Lung (tissue), 11 donors: ENCODE measurements at regions not wholly inside any gene's neighbourhood (a gene's known extent, or its start where the extent isn't known, plus 50 kb on each side); places are given as distances from the start of the nearest gene placed in this dataset.

ENCODE experiments used
- ATAC-seq: fragments of 200-7000 bp; cut with Tn5 transposase; one replicate; pipeline ENCODE4 v1.9.1; 2020; ENCODE audit warnings: moderate number of reproducible peaks; ENCODE audit not compliant: insufficient read depth, low FRiP score
- DNase-seq, 3 donors: peaks; one replicate each; pipeline ENCODE4 v3.0.0-alpha.2; 2013 to 2017
- H3K27ac ChIP-seq, 2 donors: one replicate each; pipeline ENCODE4 v1.5.1; 2013; ENCODE audit warnings: mild to moderate bottlenecking in 2 of 2, moderate library complexity in 2 of 2, control low read depth in 1 of 2, inconsistent platforms in 1 of 2, low read depth in 1 of 2, low read length in 1 of 2
- H3K27me3 ChIP-seq, 3 donors: one replicate each; pipeline ENCODE4 v1.5.1; 2013; ENCODE audit warnings: low read length in 2 of 3; ENCODE audit not compliant: control insufficient read depth in 3 of 3, insufficient read depth in 3 of 3
- H3K36me3 ChIP-seq, 4 donors: one replicate each; pipeline ENCODE4 v1.5.1; 2013; ENCODE audit warnings: low read length in 4 of 4, mild to moderate bottlenecking in 1 of 4, moderate library complexity in 1 of 4; ENCODE audit not compliant: control insufficient read depth in 4 of 4, insufficient read depth in 4 of 4
- H3K4me1 ChIP-seq, 5 donors: one replicate each; pipeline ENCODE4 v1.5.1; 2013; ENCODE audit warnings: low read length in 5 of 5, mild to moderate bottlenecking in 2 of 5, moderate library complexity in 1 of 5; ENCODE audit not compliant: control insufficient read depth in 5 of 5, insufficient read depth in 5 of 5
- H3K4me3 ChIP-seq: one replicate; pipeline ENCODE4 v1.5.1; 2013; ENCODE audit warnings: mild to moderate bottlenecking, control low read depth, moderate library complexity
- H3K9ac ChIP-seq, 2 donors: one replicate each; pipeline ENCODE4 v1.5.1; 2013; ENCODE audit warnings: low read length in 2 of 2, control low read depth in 1 of 2; ENCODE audit not compliant: insufficient read depth in 1 of 2
- H3K9me3 ChIP-seq, 4 donors: one replicate each; pipeline ENCODE4 v1.5.1; 2013; ENCODE audit warnings: low read length in 3 of 4, mild to moderate bottlenecking in 1 of 4, moderate library complexity in 1 of 4; ENCODE audit not compliant: control insufficient read depth in 4 of 4, insufficient read depth in 3 of 4
- WGBS, 2 donors: extraction: QIAGEN DNeasy Blood & Tissue Kit; methylation state at CpG; one replicate each; pipeline ENCODE4 v1.1.7; 2013; 5-methylcytosine and 5-hydroxymethylcytosine counted together
- TF ChIP-seq, protein P1 (sequence below): IDR thresholded peaks from 2 replicates; pipeline ENCODE4 v1.5.1; 2012; ENCODE audit warnings: mild to moderate bottlenecking; ENCODE audit errors: control extremely low read depth, extremely low read depth
- donor health status: control.
- donor health status: control.
- donor health status: Bipolar disorder and iron deficiency.
- donor health status: healthy.
- donor health status: DM: yes; HTN: yes; CAD: no.

DNA sequence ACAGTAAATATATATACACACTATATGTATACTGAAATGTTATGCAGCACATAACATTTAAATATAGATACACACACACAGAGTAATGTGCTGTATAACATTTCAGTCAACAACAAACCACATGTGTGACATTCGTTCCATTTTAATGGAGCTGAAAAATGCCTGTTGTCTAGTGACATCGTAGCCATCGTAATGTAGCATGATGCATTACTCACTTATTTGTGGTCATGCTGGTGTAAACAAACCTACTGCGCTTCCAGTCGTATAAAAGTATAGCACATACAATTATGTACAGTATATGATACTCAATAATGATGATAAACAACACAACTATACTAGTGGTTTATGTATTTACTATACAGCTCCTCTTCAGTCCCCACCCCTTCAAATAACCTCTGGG lies 119.0 kb upstream of the SLC38A4 start:
- TF ChIP-seq, protein P1, sequence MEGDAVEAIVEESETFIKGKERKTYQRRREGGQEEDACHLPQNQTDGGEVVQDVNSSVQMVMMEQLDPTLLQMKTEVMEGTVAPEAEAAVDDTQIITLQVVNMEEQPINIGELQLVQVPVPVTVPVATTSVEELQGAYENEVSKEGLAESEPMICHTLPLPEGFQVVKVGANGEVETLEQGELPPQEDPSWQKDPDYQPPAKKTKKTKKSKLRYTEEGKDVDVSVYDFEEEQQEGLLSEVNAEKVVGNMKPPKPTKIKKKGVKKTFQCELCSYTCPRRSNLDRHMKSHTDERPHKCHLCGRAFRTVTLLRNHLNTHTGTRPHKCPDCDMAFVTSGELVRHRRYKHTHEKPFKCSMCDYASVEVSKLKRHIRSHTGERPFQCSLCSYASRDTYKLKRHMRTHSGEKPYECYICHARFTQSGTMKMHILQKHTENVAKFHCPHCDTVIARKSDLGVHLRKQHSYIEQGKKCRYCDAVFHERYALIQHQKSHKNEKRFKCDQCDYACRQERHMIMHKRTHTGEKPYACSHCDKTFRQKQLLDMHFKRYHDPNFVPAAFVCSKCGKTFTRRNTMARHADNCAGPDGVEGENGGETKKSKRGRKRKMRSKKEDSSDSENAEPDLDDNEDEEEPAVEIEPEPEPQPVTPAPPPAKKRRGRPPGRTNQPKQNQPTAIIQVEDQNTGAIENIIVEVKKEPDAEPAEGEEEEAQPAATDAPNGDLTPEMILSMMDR = no peak
- Histone ChIP-seq H3K27ac (no peak overlapping the region), H3K4me1 (peaks cover 0 to 4% (median 0%) of the 10 kb centered on the region in 5 donors), H3K4me3 (no peak overlapping the region), H3K9me3 (no peaks in the 10 kb centered on the region), H3K27me3 (no peaks in the 10 kb centered on the region), H3K9ac (no peak overlapping the region), H3K36me3 (no peaks in the 10 kb centered on the region)
- no peak for DNase-seq
- no peak for ATAC-seq
- WGBS, 2 donors = 94 to 97% methylated on average over 5 of the region's 5 CpGs

DNA sequence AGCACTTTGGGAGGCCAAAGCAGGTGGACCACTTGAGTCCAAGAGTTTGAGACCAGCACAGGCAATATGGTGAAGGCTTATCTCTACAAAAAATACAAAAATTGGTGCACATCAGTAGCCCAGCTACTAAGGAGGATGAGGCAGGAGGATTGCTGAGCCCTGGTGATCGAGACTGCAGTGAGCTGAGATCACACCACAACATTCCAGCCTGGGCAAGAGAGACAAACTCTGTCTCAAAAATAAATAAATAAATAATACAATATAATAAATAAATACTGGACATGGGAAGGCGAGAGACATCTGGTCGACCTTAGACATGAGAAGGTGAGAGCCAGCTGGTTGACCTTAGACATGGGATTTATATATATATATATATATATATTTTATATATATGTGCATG lies 119.8 kb upstream of the SLC38A4 start:
- Histone ChIP-seq H3K4me1 (peaks cover 0 to 4% (median 0%) of the 10 kb centered on the region in 5 donors), H3K9ac (no peak overlapping the region), H3K27me3 (no peaks in the 10 kb centered on the region), H3K36me3 (no peaks in the 10 kb centered on the region), H3K27ac (no peak overlapping the region), H3K4me3 (no peak overlapping the region), H3K9me3 (no peaks in the 10 kb centered on the region)
- ATAC-seq = no peak
- TF ChIP-seq, protein P1 = no peak
- DNase-seq = no peak
- 87 to 91% methylated on average over 3 of the region's 3 CpGs for WGBS, 2 donors

DNA sequence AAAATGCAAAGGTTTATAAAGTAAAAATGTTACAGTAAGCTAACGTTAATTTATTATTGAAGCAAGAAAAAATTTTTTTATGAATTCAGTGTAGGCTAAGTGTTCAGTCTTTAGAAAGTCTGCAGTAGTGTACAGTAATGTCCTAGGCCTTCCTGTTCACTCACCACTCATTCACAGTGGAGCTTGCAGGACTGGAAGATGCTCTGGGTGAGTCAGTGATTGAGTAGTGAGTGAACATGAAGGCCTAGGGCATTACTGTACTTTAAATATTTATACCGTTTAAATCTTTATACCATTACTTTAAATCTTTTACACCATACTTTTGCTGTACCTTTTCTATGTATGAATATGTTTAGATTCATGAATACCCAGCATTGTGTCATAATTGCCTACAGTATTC lies 120.3 kb upstream of the SLC38A4 start:
- no peak for DNase-seq
- Histone ChIP-seq H3K4me1 (peaks cover 0 to 4% (median 0%) of the 10 kb centered on the region in 5 donors), H3K27ac (no peak overlapping the region), H3K27me3 (no peaks in the 10 kb centered on the region), H3K9ac (no peak overlapping the region), H3K36me3 (no peaks in the 10 kb centered on the region), H3K9me3 (no peaks in the 10 kb centered on the region), H3K4me3 (no peak overlapping the region)
- TF ChIP-seq, protein P1 = no peak
- WGBS, 2 donors = 97% methylated on average over 2 of the region's 2 CpGs
- ATAC-seq = no peak

DNA sequence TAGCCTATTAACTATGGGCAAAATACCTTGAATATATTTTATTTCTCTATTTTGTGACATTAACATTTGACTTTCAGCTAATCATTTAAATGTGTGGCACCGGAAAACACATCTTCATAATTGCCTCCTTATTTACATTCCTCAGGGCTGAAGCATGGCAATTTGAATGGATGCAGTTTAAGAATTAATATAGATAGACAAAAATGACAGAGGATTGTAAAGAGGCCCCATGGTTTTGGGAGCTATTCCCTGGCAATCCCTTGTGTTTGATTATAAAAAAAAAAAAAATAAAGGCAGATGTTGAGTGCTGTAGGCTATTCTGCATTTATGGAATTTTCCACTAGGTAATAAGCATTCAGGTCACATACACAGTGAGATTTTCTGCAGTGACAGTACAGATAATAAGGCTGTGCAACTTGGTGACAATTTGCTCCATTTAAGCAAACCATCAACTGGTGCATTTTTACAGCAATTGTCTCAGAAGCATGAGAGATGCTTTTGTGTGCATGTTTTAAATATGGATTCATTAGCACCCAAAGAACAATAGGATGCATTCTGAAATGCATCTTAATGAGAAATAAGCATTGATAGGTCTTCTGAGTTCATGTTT lies 123.2 kb upstream of the SLC38A4 start:
- DNase-seq = no peak
- TF ChIP-seq, protein P1 = no peak
- no peaks in the 10 kb centered on the region for H3K36me3 ChIP-seq
- H3K9me3 ChIP-seq = no peaks in the 10 kb centered on the region
- ATAC-seq = no peak
- no peak overlapping the region for H3K4me3 ChIP-seq
- WGBS, 2 donors = 80 to 89% methylated on average over 1 of the region's 1 CpG
- no peak overlapping the region for H3K9ac ChIP-seq
- H3K27me3 ChIP-seq = no peaks in the 10 kb centered on the region
- no peaks in the 10 kb centered on the region for H3K4me1 ChIP-seq
- H3K27ac ChIP-seq = no peak overlapping the region
